ENCODE measurements at regions not wholly inside any gene's neighbourhood (a gene's known extent, or its start where the extent isn't known, plus 50 kb on each side); places are given as distances from the start of the nearest gene placed in this dataset.

DNA sequence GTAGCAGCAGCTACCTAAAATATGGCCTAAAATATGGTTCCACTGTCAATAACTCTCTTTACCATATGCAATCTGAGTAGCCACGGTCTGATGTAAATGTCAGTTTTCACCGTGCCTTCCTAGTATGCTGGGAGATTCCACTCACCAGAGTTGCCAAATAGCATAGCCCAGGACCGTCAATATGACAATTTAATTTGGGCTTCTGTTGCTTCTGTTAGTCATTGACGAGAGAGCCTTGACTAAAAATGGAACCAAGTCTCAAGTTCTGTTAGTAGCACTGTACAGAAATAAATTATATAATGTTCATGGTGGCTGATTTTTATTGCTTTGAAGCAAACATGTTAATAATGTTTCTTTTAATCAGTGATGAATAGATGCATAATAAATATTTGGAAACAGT, 348.4 kb downstream of the BCAT1 start:
- no peak for DNase-seq

DNA sequence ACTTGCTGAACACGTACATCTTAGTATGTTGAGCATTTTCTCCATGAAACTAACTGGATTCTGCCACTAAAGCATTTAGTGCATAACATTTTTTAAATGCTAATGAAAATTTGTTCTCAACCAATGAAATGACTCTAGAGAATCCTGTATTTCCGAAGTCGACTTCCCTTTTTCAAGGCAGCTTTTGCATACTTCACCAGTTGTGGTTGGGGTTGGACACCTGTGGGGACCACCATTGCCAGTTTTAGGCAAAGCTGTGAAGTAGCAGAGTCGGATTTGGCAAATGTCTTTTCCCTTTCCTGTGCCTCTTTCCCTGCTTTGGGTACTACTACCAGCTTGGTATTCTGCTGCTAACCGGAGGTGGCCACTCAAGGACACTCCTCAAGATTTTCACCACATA, 349.2 kb downstream of the BCAT1 start:
- no peak for DNase-seq

DNA sequence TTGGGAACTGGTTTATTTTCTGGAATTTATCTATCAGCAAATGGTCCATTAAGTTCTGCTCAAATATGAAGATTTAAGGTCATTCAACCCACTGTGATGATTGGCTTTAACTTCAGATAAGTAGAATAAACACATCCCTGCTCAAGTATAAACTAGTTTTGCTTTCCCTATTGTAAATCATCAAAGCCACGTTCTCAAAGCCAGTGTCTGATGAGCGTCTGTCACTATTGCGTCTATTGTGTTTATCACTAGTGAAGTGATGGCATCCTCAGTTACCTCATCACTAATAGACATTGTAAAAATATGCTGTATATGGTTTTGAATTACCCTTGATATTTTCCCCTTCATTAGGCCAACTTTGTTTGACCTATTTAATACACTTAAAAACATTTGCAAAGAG, 351.3 kb downstream of the BCAT1 start:
- no peak for DNase-seq

DNA sequence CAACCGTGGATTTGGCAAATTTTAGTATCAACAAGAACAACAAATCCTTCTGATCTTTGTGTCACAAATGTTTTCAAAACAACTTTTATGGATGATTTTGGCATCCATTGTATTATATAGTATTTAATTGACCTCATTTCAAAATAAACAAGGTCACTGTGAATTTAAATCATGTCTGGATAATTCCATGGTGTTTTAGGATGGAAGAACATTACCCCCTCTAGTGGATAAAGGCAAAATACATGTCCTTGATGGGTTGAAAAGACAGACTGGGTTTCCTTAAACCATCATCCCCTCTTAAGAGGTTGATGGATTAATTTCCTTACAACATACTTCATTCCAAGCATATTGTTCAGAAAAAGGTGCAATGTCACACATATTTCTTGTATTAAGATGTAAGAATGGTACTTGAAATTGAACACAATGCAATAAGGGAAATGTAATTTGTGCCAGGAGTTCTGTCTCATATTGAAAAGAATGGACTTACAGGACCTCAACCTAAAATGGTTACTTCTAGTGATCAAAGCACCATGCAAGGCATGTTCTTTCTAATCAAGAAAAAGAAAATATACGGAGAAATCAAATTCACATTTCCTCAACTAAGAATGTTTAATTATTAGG, 352.0 kb downstream of the BCAT1 start:
- DNase-seq = peak; percentile 86

DNA sequence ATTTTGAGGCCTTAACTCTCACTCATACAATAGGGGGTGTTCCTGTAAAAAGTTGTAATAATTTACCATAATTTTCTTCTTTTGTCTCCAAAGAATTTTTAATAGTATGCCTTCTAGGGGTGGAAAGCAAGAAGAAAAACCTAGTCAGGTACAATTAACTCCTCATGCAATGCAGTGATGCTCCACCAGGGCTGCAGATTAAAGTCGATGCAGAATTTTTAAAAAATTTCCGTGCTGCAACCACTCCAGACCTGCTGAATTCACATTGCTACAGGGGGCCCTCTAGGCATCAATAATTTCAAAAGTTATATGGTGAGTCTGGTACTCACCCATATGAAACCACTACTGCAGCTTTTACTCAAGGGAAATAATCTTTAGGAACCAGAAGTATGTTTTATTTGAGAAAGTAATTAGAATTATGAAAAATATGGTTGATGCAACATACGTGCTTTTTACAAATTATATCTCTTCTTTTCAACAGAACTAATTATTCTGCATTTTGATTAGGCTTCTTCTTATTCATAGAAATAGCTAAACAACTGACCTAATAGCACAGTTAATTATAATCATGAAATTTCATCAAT, 353.2 kb downstream of the BCAT1 start:
- peak; percentile 59 for DNase-seq

DNA sequence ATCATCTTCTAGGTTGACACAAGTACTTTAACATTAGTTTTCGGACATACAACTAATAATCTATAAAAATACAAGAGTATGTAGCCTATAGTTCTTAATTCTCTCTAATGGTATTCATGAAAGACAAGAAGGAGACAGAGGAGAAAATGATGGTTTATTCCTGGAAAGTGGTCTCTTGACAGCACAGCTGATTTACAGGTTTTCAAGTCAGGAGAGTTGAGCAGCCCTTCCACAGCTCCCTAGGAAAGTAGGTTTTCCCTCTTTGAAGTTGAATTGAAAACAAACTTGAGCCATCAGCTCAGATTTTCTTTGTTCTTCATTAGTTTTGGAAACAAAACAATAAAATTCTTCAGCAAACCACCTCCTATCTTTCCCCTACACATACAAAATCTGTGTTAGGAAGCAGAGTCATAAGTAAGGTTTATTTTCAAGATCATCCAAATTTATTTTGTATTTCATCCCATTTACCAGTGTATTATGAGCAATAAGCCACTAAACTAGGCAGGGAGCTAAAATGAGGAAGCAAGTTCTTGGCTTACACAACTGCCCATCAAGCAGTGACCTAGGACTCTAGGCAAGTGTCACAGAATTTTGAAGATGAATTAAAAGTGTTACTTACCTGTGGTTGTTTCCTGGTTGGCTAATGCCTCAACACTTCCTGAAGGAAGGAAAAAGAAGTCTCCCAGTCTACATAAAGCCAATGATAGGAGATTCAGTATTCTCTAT, 357.0 kb downstream of the BCAT1 start:
- DNase-seq = no peak

DNA sequence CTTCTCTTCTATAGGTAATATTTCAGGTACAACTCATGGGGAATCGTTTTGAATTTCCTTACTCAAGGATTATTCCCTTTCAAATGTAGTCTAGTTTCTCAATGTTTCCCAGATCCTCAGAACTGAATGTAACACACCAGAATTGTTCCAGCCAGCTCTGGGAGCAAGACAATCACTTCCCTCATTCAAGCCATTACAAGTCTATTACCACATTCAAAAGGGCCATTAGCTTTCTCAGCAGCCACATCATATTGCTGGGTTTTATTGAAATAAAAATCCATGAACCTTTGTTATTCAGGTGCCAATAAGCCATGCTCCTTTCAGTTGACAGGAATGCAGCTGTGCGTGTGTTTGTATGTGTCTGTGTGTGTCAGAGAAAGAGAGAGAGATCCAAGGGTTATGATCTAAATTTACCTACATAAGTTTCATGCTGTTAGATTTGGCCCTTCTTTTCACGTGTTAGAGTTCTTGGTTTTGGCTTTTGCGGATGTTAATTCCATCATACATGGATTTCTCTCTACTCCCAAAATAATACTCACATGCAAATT, 357.7 kb downstream of the BCAT1 start:
- no peak for DNase-seq

DNA sequence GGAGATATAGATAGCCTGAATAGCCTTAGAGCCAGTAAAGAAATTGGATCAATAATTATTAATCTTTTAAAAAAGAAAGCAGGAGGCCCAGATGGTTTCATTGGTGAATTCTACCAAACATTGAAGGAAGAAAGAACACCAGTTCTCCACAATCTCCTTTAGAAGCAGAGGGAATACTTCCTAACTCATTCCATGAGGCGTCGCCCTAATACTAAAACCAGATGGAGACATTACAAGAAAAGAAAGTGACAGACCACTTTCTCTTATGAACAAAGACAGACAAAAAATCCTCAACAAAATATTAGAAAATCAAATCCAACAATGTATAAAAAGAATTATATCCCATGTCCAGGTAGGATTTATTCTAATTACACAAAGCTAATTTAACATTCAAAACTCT, 362.6 kb downstream of the BCAT1 start:
- no peak for DNase-seq

DNA sequence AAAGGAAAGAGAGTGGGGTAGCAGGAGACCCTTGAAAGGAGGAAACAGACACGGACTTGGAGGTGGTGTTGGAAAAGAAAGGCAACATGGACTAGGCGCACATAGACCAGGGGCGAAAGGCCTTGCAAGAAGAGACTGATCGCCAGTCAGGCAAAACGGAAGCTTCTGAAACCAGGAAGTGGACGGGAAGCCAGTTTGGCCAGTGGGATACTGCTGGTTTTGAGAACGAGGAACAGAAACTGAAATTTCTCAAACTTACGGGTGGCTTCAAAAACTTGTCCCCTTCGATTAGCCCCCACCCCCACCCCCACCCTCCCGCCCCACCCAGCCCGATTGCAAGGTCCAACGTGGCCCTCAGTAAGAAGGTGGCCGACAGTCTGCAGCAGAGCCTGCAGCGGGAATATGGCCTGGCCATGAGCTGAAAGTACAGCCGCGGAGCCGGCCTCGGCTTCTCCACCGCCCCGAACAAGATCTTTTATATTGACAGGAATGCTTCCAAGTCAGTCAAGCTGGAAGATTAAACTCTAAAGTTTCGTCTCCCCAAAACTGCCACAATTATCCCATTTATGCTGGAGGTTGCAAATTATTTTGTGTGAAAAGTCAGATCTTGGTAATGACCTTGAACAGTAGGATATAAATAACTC, 364.7 kb downstream of the BCAT1 start:
- no peak for DNase-seq

DNA sequence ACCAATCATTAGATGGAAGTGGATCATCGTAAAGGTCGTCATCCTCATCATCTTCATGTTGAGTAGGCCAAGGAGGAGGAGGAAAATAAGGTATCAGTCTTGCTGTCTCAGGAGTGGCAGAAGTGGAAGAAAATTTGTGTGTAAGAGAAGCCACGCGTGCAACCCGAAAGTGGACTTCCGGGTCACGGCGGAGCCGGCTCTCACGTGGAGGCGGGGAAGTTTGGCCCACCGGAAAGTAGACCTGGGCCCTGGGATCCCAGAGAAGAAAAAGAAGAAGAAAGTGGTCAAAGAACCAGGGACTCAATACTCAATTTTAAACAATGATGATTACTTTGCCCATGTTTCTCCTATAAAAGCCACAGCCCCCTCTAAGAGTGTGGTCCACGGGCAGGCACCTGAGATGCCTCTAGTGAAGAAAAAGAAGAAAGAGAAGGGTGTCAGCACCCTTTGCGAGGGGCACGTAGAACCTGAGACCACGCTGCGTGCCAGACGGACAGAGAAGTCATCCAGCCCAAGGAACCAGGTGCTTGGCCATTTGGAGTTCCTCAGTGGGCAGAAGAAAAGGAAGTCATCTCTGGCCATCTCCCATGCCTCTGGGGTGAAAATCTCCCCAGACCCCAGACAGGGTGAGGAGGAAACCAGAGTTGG, 365.8 kb downstream of the BCAT1 start:
- DNase-seq = no peak

DNA sequence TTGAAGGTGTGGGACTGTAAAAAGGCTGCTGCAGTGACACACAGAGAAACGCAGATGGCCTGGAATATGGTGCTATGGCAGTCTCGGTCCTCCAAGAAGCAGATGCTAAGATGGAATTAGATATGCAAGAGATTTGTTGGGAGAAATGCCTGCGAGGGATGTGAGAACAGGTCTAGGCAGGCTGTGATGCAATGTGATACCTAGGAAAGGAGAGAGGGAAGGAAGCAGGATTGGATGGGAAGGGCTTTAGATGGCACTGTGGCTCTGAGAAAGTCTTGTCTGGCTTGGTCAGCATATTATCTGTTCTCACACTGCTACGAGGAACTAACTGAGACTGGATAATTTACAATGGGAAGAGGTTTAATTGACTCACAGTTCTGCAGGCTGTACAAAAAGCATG, 374.4 kb downstream of the BCAT1 start:
- DNase-seq = no peak

DNA sequence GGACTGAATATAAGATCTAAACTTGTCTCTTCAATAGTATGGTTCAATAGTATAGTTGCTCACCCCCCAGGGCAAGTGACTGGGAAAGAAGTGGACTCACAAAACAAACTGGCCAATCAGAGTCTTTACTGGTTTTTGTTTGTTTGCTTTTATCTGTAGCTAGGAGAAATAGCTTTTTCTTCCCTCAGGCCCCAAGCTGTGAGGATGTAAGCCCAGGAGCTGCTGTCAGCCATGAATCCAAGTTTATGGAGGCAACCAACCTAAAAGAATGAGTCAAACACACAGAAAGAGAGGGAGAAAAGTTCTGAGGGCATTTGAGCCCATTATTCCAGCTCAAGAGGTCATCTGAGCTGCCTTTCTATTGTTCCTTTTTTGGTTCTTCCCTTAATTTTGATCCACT, 375.3 kb downstream of the BCAT1 start:
- no peak for DNase-seq

DNA sequence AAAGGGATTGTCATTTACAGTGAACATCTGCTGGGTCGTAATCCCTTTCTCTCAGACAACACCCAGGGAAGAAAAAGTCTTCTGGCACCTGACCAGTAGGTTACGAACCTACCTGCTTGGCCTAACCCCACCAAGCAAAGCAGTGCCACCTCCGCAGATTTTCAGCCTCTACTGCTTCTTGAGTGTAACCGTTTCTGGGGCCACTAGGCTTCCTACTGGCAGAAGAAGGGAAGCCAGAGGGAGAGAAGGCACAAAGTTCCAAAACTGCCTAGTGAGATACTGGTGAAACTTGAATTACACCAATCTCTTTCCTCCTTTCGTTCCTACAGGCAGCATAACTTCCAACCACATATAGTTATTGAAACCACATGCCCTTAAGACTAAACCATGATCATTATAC, 383.6 kb downstream of the BCAT1 start:
- peak; percentile 98 for DNase-seq

DNA sequence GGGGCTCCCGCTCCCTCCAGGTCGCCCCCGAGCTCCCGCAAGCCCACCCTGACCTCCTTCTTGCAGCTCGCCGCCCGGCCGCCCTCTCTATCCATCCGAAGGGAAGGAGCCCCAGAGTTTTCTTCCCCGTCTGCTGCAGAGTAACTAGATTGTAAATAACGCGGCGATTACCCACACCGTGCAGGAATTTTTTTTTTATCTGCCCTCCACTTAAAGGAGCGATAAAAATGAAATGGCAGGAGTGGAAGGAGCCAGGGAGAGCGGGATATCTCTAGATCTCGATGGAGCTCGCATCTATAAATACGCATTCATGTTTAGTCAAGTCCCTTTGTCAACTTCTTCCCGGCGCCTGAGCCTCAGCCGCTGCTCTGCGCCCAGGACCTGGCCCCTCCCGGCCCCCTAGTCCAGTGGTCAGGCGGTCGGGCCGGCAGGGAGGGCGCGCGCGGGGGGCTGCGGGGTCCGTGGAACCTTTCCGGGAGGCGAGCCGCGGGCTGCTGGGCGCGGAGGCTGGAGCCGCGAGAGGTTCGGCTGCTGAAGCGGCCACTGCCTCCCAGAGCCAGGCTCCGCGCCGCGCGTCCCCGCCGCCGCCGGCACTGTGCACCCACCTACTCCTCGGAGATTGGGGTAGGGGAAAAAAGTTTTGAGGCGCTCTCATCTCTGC, 386.0 kb downstream of the BCAT1 start:
- peak; percentile 90 for DNase-seq

DNA sequence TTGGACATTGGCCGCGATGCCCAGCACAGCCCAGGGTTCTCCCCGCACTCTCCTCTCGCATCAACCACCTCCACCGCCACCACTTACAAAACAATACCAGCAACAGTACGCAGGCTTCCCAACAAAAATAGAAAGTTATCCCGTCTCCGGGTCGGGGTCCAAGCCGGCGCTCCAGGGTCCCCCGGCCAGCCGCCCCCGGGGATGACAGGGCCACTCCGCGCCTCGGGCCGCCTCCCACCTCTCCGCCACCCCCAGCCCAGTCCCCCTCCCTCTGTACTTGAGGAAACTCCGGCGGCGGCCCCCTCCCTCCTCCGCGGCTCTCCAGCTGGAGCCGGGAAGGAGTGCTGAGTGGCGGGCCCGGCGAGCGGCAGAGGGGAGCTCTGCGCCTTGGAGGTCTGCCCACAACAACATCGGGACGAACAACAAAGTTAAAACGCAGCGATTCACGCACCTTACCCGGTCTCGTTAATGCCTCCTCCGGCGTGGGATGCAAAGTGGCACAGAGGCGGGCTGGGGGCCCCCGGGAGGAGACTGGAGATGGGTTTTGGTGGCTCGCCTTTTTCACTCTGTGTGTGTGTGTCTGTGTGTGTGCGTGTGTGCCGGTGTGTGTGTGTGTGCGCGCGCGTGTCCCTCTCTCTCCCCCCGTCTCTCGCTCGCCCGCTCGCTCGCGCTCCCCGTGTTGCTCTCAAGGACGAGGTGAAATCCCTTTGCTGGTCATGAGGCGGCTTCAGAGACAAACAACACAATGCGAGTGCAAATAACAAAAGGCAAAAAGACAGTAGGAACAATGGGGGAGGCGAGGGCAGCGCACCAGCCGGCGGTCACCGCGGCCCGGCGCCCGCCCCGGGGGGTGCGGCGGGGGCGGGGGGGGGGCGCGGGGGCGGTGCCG, 386.8 kb downstream of the BCAT1 start:
- DNase-seq = peak; percentile 90

DNA sequence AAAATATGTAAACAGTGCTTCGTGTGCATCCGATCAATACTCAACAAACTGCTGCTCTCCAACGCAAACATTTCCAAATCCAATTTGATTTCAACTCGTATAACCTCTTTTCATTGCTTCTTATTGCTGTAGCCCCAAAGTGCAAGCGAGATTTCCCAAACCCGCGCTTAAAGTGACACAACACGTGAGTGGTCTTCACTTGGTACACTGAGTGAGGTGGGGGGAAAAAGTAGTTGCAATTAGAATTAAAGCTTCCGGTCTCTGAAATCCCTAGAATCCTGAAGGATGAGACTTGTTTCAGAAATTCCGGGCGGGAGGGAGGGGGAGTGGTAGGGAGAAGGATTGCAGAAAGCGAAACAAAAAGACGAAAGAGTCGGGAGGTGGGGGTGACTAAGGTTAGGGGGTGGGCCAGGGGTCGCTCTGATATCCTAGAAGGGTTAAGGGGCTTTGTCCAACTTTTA, 387.5 kb downstream of the BCAT1 start:
- peak; percentile 90 for DNase-seq

DNA sequence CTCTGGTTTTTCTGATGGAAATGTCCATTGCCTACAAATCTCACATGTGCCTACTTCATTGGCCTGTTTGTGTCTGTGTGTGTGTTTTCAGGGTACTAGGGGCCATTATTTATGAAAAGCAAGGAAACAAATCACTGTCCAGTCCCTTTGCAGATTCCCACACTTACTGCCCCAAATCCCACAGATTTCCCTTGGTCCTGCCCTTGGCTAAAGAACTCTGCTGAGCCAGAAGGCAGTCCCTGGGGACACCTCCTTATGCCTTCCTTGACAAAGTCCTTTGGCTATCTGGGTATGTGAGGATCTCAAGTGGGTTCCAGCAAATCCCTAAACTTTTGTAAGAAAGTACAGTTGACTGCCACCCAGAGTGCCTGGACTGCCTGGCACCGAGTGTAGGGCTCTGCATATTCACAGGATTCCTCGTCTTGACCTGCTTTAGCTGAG, 388.1 kb downstream of the BCAT1 start:
- DNase-seq = peak; percentile 88

DNA sequence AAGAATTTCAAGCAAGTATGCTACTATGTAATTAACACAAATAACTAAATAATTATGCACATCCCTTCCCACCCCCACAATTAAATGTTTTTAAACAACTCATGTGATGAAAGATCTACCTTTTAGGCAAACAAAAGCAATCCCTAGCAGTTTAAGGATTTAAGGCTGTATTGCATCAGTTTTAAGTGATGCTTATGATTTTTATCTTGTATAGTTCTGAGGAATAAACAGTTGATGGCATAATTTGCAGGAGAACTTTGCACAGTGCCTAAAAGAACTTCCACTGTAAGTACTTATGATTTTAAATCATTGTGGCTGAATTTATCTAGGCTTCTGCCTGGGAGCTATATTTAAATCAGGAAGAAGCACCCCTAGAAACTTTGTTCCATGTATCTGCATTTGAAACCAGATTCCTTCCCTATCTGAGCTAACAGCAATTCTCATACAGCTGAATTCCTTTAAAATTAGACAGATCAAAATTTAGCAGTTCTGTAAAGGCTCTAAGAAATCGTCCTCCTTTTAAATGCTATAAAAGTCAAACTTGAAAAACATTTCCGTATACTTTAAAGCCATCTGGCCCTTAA, 388.6 kb downstream of the BCAT1 start:
- DNase-seq = no peak

DNA sequence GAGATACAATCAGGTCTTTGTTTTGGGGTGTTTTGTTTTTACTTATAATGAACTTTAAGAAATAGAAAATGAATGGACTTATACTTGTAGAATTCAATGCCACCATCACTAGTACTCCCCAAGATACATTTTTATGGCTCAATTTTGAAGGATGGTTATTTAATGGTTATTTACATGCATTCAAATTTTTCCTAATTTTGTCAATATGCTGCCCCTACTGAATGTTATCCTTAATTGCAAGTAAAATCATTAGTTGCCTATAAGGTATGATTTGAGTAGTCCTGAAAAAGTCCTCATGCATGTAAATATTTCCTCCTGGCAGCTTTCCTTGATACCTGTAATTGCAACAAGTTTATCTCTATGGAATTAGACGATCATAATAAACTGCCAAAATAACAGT, 391.2 kb downstream of the BCAT1 start:
- no peak for DNase-seq

DNA sequence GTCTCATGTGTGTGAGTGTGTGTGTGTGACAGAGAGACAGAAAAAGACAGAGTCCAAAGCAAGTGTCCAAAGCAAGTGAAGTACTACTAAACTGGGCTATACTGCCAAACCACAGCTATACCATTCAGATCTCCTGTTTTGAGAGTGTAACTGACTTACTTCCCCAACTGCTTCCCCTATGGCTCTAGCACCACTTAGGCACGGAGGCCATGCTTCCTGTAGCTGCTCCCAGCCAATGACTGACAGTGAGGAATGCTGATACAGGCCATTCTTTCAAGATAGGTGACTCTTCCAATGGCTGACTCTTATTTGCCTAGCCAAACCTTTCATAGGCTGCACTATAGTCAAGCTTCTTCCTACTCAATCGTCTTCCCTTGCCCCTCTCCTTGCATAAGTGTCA, 393.2 kb downstream of the BCAT1 start:
- DNase-seq = no peak
